ENCODE measurements at regions not wholly inside any gene's neighbourhood (a gene's known extent, or its start where the extent isn't known, plus 50 kb on each side); places are given as distances from the start of the nearest gene placed in this dataset.

- DNase-seq: no peak
These were observed 313.7 kb downstream of the TNS1 start for GRCh38 chr2:217689053-217689452.

- no peak for DNase-seq
These were observed 314.3 kb downstream of the TNS1 start for GRCh38 chr2:217688494-217688893.

- no peak for DNase-seq
These were observed 315.0 kb downstream of the TNS1 start for GRCh38 chr2:217687771-217688170.

GRCh38 chr2:217685255-217685605, 317.6 kb downstream of the TNS1 start:
- DNase-seq: no peak

- no peak for DNase-seq
These were observed 318.2 kb downstream of the TNS1 start for GRCh38 chr2:217684431-217685254.

GRCh38 chr2:217683106-217683870, 319.5 kb downstream of the TNS1 start:
- DNase-seq: no peak

GRCh38 chr2:217681791-217682190, 321.0 kb downstream of the TNS1 start:
- DNase-seq: no peak

GRCh38 chr2:217680381-217680780, 322.4 kb downstream of the TNS1 start:
- DNase-seq: no peak

- no peak for DNase-seq
These were observed 329.2 kb downstream of the TNS1 start for GRCh38 chr2:217673627-217674026.

GRCh38 chr2:217672472-217672871, 330.3 kb downstream of the TNS1 start:
- DNase-seq: no peak

- DNase-seq: no peak
These were observed 330.9 kb downstream of the TNS1 start for GRCh38 chr2:217671871-217672270.

- no peak for DNase-seq
These were observed 331.7 kb downstream of the TNS1 start for GRCh38 chr2:217671075-217671474.

GRCh38 chr2:217669831-217670230, 333.0 kb downstream of the TNS1 start:
- DNase-seq: no peak

GRCh38 chr2:217667512-217667911, 335.3 kb downstream of the TNS1 start:
- no peak for DNase-seq

GRCh38 chr2:217667035-217667434, 335.8 kb downstream of the TNS1 start:
- DNase-seq: no peak

GRCh38 chr2:217666338-217666737, 336.5 kb downstream of the TNS1 start:
- no peak for DNase-seq

- no peak for DNase-seq
These were observed 338.0 kb downstream of the TNS1 start for GRCh38 chr2:217664761-217665160.

GRCh38 chr2:217662984-217663602, 339.7 kb downstream of the TNS1 start:
- DNase-seq: no peak

- no peak for DNase-seq
These were observed 341.4 kb downstream of the TNS1 start for GRCh38 chr2:217661378-217661777.

GRCh38 chr2:217660423-217660822, 342.4 kb downstream of the TNS1 start:
- DNase-seq: no peak

- DNase-seq: no peak
These were observed 344.0 kb downstream of the TNS1 start for GRCh38 chr2:217658806-217659205.

- no peak for DNase-seq
These were observed 345.5 kb downstream of the TNS1 start for GRCh38 chr2:217657252-217657651.

- no peak for DNase-seq
These were observed 346.5 kb downstream of the TNS1 start for GRCh38 chr2:217656316-217656715.

All from occipital lobe (tissue), 1 donor.